NCI-H2196 (cell line): ENCODE measurements at regions not wholly inside any gene's neighbourhood (a gene's known extent, or its start where the extent isn't known, plus 50 kb on each side); places are given as distances from the start of the nearest gene placed in this dataset.
"Not testable (repeated sequence)": the region's sequence is repeated elsewhere in the genome, so short reads cannot be mapped to it uniquely, and the experiment has no call there.

Source experiments
- DNase-seq: peaks from one replicate; lab custom pipeline; 2025; ENCODE audit not compliant: unreplicated experiment; lab: John Stamatoyannopoulos, UW

DNA sequence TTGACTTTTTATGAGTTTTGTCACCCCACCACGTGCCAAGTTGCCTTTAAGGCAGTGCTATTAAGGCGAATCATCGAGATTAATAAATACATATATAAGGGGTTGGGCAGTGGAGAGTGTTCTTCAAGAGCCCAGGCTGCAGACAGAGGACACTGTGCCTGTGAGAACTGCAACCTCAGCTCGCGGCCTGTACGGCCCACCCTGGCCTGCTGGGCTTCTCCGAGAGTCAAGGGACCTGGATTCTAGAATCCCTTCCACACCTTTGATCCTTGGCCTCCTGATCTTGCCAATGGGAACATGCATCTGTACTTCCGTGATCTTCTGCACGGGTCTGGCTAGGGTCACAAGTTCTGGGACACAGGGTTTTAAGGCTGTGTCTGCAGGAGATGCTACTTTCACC lies 54.5 kb downstream of the IRX5 start:
- DNase-seq, result no peak

DNA sequence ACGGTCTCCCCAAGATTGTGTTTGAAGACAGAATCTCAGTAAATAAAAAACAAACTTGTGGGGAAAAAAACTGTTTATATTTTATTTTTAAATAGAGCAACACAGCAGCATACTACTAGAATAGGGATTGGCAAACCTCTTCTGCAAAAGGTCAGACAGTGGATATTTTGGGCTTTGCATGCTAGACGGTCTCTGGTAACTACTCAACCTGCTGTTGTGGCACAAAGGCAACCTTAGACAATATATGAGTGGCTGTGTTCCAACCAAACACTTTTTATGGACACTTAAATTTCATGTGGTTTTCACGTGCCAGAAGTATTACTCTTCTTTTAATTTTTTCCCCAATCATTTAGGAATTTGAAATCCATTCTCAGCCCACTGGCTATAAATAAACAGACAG lies 55.0 kb downstream of the IRX5 start:
- DNase-seq, result no peak

DNA sequence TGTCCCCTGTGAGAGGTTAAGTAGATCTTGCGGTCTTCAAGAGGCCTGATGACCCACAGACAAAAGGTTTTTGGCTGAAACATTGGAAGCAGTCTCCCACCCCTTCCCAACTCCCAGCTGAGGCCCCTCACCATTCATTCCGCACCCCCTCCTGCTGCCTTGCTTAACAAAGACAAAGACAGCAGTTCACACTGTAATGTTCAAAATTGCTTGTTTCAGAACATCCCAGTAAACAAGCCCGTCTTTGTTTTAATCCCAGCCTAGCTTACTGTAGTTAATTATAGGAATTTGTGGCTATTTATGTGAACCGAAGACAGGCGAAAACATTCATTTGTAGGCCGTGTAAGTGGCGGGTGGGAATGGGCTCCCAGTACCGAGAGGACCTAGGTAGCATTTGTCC lies 55.7 kb downstream of the IRX5 start:
- DNase-seq, result no peak

DNA sequence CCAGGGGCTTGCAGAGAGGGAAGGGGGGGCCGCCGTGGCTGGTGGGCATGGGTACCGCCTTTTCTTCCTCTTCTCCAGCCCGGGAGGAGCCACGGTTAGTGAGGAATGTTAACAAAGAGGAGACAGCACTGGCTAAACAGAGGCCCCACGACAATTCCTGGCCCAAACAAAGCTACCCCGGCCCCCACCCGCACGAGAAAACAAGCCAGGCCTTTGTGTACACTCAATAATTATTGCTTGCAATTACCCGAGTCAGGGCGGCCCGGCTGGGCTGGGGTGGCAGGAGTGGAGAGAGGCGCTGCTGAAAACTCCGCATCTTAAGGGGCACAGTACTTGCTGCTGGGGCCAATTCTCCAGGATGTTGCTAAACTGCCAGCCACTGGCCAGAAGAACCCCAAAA lies 56.4 kb downstream of the IRX5 start:
- no peak for DNase-seq

DNA sequence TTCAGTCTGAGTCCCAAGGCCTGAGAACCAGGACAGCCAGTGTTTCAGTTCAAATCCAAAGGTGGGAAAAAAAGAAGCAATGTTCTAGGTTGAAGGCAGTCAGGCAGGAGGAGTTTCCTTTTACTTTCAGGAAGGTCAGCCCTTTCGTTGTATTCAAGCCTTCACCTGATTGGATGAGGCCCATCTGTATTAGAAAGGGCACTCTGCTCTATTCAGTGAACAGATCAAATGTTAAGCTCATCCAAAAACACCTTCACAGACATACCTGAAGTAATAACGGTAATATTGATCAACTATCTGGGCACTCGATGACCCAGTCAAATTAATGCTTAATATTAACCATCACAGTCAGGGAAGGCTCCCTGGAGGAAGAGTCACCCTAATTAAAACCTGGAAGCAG lies 60.9 kb downstream of the IRX5 start:
- no peak for DNase-seq

DNA sequence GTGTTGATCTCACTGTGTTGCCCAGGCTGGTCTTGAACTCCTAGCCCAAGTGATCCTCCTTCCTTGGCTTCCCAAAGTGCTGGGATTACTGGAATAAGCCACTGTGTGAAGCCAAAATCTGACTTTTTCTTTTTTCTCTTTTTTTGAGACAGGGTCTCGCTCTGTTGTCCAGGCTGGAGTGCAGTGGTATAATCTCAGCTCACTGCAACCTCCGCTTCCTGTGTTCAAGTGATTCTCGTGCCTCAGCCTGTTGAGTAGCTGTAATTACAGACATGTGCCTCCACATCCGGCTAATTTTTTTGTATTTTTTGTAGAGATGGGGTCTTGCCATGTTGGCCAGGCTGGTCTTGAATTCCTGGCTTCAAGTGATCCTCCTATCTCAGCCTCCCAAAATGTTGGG lies 61.3 kb downstream of the IRX5 start:
- DNase-seq, result not testable (repeated sequence)

DNA sequence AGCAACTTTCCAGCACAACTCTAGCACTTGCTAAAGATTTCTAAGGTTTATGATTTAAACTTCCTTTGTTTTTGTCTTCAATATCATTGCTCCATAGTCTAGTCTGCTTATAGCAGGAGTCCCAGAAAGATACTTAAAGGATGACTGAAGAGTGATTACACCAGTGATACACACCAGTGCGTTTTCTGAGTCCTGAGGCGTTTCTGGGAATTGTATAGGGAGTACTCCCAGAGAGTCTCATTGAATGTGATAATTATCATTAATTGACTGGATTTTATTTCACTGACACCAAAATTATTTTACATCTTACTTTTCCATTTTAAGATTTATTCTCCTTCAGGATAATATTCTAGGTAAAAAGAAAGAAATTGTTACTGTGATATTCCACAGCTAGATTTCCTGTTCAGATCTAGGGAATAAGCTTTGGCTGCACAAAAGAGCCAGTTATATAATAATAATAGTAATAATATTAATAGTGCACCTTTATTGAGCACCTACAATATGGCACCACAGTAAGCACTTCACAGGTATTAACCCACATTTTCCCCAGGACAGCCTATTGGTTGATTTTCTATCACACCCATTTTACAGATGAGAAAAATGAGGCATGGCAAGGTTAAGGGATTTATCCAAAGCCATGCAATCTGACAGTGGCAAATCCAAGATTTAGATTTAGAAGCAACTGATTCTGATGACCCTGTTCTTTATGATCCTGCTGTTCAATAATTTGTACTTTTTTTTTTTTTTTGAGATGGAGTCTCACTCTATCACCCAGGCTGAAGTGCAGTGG lies 62.6 kb downstream of the IRX5 start:
- DNase-seq, result no peak

DNA sequence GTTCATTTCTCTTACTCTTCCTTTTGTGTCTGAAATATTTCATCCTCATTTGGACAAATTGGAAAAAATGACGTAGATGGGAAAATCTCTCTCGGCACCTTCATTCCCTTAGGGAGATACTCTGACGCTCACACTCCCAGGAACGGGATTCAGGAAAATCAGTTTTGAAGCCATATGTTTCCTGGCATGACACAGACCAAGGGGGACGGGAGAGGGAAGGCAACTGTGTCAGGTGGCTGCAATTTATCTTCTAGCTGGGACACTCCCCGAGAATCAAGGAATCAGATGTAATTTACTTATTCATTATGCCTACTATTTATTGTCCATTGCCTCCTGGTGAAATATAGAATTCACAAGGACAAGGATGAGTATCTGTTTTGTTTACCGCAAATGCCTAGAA lies 65.5 kb downstream of the IRX5 start:
- DNase-seq, result no peak

DNA sequence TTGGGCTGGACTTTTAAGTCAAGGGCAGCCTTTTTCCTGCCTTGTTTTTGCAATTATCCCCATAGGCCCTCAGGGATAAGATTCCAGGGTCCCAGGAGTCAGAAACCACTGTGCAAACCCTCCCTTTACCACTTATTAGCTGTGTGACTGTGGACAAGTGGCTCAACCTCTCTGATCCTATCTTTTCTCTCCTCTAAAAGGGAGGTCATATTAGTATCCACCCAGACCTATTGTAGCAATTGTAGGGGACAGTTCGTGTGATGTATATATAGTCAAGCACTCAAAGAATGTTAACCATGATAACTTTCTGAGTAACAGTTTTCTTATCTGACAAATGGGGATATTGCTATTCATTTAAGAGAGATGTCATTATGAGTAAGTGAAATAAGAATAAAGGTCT lies 68.2 kb downstream of the IRX5 start:
- DNase-seq, result no peak

DNA sequence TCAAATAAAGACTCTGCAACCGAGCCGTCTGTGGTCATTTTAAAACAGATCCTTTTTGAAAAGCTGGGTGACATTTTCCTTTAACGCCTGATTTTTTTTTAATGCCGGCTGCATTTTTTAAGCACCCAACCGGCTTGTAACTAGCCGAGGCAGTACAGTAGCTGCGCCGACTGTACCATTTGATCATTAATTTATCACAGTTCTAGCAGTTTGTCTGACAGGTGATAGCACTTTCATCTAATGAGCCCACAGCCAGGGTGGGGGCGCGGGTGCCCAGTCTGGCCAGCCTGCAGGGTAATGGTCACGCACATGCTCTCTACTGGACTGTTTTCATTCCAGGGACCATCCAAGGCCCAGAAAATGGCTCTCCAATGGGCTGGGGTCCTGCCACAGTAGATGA lies 68.8 kb downstream of the IRX5 start:
- DNase-seq, result no peak

DNA sequence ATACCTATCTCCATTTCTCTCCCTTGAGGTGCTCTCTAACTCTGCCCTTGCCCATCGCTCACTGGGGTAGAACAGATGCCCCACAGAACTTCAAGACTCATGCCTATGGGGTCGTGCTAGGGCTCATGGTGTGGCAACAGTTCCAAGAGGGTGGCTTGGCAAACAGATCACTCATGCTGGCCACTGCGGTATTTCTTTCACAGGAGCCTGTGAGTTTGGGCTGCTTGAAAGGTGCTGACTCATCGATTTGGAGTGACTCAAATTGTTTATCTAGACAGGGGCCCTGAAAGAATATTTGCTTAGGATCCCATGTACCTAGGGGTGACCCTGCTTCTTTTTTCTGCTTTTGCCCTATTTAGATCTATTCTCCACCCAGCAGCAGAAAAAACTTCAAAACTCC lies 69.9 kb downstream of the IRX5 start:
- no peak for DNase-seq

DNA sequence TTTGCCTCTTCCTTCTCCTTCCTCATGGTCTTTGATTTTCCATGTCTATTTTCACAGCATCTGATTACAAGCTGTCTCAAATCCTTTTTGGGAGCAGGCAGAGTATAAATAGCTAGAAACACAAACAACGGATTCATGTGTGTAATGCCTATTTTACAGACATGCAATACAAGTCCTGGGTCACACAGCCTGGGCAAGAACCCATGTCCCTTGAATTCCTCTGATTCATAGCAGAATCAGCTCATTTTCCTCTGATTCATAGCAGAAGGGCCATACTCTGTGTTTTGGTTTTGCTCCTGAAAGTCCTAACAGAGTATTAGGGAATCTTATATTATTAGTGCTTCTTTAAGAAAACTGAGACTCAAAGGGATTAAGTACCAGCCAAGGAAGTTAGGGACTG lies 71.3 kb downstream of the IRX5 start:
- DNase-seq, result no peak

DNA sequence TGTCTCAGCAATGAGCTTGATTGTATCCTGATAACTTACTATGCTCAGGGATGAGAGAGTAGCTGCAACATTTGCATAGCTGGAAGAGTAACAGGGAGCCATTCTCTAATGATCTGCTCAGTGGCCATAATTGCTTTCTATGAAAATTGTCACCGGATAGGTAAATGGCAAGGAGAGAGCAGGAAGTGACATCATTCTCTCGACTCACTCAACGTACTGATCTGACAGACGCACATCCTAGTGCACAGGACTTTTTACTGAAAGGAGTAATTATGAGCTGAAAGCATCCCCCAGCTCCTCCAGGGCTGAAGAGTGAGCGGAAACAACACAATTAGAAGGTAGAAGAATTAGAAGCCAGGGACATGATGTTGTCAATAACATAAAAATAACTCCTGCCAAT lies 71.8 kb downstream of the IRX5 start:
- DNase-seq, result no peak

DNA sequence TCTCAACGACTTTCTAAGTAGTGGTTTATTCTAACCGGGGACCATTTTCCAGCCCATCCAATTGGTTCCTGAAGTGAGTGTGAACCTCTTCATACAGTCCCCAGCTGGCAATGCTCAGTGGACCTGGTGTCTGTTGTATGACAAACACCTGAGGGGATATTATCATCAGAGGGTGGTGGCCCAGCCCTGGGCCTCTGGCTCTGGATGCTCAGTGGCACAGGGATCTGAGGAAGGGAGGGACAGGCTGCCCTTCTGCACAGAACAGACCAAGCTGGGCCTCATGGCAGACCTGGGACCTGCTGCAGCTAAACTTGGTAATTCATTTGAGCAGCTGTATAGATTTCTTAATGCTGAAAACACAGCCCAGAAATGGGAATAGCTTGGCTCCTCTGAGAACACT lies 72.6 kb downstream of the IRX5 start:
- DNase-seq, result no peak

DNA sequence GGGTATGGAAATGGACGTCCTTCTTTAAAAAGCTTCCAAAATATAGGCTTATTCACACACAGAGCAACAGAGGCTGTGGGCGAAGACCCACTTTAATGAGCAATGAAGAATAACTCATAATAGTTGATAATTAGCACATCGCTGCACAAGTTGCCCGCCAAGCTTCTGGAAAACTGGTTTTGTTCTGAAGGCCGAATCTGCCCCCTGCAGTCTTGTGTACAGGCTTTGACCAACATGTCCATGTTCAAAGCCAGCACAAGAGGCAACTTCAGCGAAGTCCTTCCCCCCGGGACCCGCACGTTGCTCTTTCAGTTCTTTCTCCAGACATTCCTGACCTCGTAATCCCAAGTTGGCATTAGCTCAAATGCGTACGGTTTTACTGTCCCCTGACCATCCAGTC lies 73.3 kb downstream of the IRX5 start:
- DNase-seq, result no peak

DNA sequence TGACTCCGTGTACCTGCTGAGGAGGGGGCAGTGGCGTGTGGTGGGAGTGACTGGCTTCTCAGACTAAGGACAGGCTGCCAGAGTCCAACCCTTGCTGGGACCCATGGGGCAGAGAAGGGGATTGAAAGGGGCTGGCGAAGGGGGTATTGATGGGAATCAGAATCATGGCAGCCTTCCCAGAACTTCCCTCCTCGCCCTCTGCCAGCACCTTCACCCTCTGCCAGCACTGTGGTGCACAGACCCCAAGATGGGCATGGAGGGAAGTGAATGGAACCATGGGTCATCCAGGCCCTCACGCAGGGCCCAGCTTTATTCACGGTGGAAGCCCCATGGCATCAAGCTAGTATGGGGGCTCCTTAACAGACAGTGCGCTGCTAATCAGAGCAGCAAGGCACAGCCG lies 76.8 kb downstream of the IRX5 start:
- DNase-seq, result no peak

DNA sequence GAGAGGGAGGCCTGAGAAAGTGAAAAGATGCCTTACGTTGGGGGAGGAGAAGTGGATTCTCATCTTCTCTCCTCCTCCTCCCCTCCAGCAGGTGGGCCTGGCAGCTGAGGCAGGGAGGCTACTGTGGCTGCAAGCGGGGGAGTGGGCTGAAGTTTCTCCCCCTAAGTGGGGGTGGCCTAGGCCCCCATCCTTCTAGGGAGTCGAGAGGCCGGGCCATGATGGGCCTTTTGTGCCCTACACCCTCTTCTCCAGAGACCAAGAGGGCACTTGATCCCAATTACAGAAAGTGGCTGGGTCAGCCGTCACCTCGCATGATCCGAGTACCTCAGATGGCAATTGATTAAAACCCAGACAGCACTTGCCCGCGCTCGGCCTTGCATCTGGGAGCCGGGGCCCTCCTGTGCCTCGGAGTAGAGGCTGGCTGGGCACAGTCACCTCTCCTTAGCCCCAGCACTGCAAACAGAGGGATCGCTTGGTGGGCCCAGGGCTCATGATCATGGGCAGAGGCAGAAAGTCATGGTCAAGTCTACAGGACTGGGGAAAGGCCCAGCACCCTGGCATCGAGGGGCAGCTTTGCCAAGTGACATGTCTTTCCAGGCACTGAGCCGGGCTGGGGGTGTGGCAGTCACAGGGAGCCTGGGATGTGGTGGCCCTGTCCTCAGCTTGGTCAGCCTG lies 78.3 kb downstream of the IRX5 start:
- no peak for DNase-seq

DNA sequence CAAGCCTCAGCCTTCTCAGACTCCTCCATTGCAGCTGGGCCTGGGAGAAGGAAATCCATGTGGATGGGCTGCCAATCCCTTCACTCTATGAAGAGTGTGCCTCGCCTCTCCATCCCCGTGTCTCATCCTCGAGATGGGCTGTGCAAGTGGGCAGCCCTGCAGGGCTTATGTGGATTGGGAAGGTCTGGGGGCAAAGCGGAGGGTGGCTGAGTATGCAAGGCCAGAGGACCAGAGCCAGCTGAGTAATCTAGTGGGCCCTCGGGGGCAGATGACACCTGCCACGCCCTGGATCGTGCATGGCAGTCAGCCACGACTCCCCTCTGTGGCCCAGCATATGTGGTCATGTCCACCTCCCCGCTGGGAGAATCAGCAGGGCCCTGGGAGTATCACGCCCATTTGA lies 78.9 kb downstream of the IRX5 start:
- DNase-seq, result no peak

DNA sequence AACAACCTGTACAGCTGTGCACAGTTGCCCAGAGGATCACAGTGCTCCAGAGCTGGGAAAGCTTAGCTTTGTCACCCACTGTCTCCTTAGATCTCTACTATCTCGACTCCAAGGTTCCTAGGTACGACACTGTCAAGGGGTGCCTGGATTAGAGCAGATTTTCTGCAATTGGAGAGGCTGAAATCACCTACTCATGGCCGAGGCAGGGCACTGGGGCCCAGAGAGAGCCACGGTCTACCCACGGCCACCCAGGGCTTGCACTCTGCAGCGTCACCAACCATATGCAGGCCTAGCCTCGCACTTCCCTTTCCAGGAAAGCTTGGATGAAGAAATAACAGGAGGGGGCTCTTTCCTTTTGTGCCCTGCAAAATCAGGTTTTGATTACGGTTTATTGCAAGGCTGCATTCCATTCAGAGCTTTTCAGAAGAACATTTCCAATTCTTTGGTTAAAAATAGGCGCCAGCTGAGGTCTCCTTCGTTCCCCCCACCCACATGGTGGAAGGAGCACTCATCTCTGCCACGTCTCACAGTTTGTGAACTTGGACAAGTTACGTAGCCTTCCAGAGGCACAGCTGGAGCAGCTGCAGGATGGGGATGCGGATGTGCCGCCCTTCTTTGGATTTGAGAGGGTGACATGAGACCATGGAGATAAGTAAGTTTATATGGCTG lies 80.0 kb downstream of the IRX5 start:
- DNase-seq, result no peak

DNA sequence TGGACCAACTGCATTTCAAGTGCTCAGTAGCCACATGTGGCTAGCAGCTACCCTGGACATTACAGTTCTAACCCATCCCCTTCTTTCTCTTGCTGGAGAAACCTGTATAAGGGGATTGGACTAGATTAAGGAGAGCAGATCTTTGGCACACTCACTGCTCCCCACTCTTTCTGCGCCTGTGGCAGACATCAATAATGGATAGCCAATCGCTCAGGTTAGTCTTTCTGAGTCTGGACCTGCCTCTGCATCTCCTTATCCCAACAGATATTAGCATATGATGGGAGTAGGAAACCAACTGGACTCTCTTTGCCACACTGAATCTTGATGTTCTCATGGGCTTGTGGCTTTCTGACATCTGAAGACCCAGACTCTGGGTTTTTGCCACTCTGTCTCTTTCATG lies 81.7 kb downstream of the IRX5 start:
- DNase-seq, result no peak

DNA sequence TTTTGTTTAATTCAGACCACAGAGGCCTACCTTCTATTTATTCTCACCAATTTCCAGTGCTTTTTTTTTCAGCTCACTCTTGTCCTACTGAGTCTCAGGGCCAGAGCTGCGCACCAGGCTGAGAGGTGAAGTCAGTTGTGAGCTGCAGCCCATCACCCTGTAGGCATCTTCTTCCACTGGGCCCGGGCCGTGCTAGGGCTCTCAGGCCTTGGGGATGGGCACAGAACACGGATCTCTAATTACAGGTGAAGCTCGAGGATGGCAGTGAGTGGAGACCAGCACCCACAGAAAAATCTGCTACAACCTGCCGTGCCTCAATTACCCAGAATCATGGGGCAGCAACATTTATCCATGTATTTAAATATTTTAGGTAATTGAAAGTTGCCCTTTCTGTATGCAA lies 82.1 kb downstream of the IRX5 start:
- DNase-seq, result no peak

DNA sequence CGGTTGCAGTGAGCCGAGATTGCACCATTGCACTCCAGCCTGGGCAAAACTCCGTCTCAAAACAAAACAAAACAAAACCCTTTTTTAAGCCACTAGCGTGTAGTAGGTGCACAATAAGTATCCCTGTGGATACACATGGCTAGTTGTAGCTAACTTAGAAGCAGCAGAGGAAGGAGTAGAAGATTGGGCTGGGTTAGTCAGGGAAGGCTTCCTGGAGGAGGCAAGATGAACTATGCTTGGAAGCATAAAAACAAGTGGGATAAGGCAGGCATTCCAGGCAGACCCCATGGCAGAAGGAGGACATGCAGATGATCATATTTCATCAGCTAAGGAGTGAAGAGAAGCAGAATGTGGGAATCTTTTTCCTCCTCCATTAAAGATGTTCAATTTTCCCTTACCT lies 83.4 kb downstream of the IRX5 start:
- no peak for DNase-seq
